Neural cell (in vitro differentiated cells): ENCODE measurements at regions not wholly inside any gene's neighbourhood (a gene's known extent, or its start where the extent isn't known, plus 50 kb on each side); places are given as distances from the start of the nearest gene placed in this dataset.
"Not testable (repeated sequence)": the region's sequence is repeated elsewhere in the genome, so short reads cannot be mapped to it uniquely, and the experiment has no call there.

Experiments used
- H2AFZ ChIP-seq: fragments of 200-600, 300-800 bp; sonication (generic), shearing (Covaris generic); 2 replicates; pipeline ENCODE4 v1.6.0; 2014; ENCODE audit warnings: low read depth, mild to moderate bottlenecking, antibody characterized with exemption, low read length, moderate library complexity
- H3F3A ChIP-seq: fragments of 200-600 bp; shearing (Covaris generic); 2 replicates; pipeline ENCODE4 v1.6.1; 2016; ENCODE audit warnings: mild to moderate bottlenecking, moderate library complexity, mixed read lengths, antibody characterized with exemption, low read length; ENCODE audit not compliant: insufficient read depth, poor library complexity, severe bottlenecking
- H3K27ac ChIP-seq: fragments of 200-600, 300-800 bp; sonication (generic), shearing (Covaris generic); 2 replicates; pipeline ENCODE4 v1.5.1; 2014; ENCODE audit warnings: mild to moderate bottlenecking, low read length, moderate library complexity
- H3K27me3 ChIP-seq: fragments of 300-800, 200-600 bp; sonication (generic), shearing (Covaris generic); 2 replicates; pipeline ENCODE4 v1.6.0; 2014; ENCODE audit warnings: mild to moderate bottlenecking, low read depth, low read length, moderate library complexity; ENCODE audit not compliant: insufficient read depth
- H3K36me3 ChIP-seq: fragments of 300-800, 200-600 bp; sonication (generic), shearing (Covaris generic); 2 replicates; pipeline ENCODE4 v1.5.1; 2014; ENCODE audit warnings: mild to moderate bottlenecking, antibody characterized with exemption, low read length, moderate library complexity; ENCODE audit not compliant: insufficient read depth
- H3K4me2 ChIP-seq: fragments of 300-800, 200-600 bp; sonication (generic), shearing (Covaris generic); 2 replicates; pipeline ENCODE4 v1.6.0; 2014; ENCODE audit warnings: mild to moderate bottlenecking, low read length
- H3K4me3 ChIP-seq: fragments of 300-800, 200-600 bp; sonication (generic), shearing (Covaris generic); 2 replicates; pipeline ENCODE4 v1.5.1; 2014; ENCODE audit warnings: mild to moderate bottlenecking, low read length, moderate library complexity
- H3K79me2 ChIP-seq: fragments of 200-600 bp; shearing (Covaris generic); replicated peaks from 2 replicates; pipeline ENCODE4 v1.6.0; 2014; ENCODE audit warnings: mild to moderate bottlenecking, low read length, moderate library complexity; ENCODE audit not compliant: insufficient read depth
- H3K9ac ChIP-seq: fragments of 300-800, 200-600 bp; sonication (generic), shearing (Covaris generic); 2 replicates; pipeline ENCODE4 v1.6.1; 2016; ENCODE audit warnings: mild to moderate bottlenecking, low read length, mixed read lengths
- H3K9me2 ChIP-seq: fragments of 200-600 bp; shearing (Covaris generic); 2 replicates; pipeline ENCODE4 v1.6.1; 2016; ENCODE audit warnings: mild to moderate bottlenecking, low read length, mixed read lengths; ENCODE audit not compliant: insufficient read depth
- H3K9me3 ChIP-seq: fragments of 200-600, 300-800 bp; sonication (generic), shearing (Covaris generic); 2 replicates; pipeline ENCODE4 v1.6.1; 2016; ENCODE audit warnings: mild to moderate bottlenecking, mixed run types, low read length, moderate library complexity, mixed read lengths
- H4K20me1 ChIP-seq: fragments of 200-600 bp; shearing (Covaris generic); 2 replicates; pipeline ENCODE4 v1.6.1; 2016; ENCODE audit warnings: mild to moderate bottlenecking, mixed run types; ENCODE audit not compliant: insufficient read depth
- CTCF ChIP-seq: fragments of 450-650 bp; IDR thresholded peaks from 2 replicates; pipeline ENCODE4 v1.5.1; 2014; ENCODE audit warnings: antibody characterized with exemption, mild to moderate bottlenecking, moderate library complexity; ENCODE audit not compliant: poor library complexity, severe bottlenecking
- EZH2 ChIP-seq: fragments of 200-600, 300-800 bp; shearing (Covaris generic), sonication (generic); IDR thresholded peaks from 2 replicates; pipeline ENCODE4 v1.6.1; 2014; ENCODE audit warnings: antibody characterized with exemption, low read length, borderline replicate concordance, mild to moderate bottlenecking; ENCODE audit not compliant: insufficient read depth, poor library complexity, severe bottlenecking
- MXI1 ChIP-seq: fragments of 450-650 bp; conservative IDR thresholded peaks from 2 replicates; pipeline ENCODE4 v1.6.1; 2014; ENCODE audit warnings: antibody characterized with exemption, mild to moderate bottlenecking; ENCODE audit not compliant: poor library complexity, severe bottlenecking
- POLR2AphosphoS5 ChIP-seq: IDR thresholded peaks from 2 replicates; pipeline ENCODE4 v1.6.1; 2012
- RAD21 ChIP-seq: fragments of 450-650 bp; conservative IDR thresholded peaks from 2 replicates; pipeline ENCODE4 v1.6.1; 2014; ENCODE audit warnings: antibody characterized with exemption, mild to moderate bottlenecking, moderate library complexity
- REST ChIP-seq: IDR thresholded peaks from 2 replicates; pipeline ENCODE4 v1.6.1; 2012; ENCODE audit warnings: borderline replicate concordance
- SMC3 ChIP-seq: fragments of 450-650 bp; conservative IDR thresholded peaks from 2 replicates; pipeline ENCODE4 v1.6.1; 2014; ENCODE audit warnings: antibody characterized with exemption, mild to moderate bottlenecking, moderate library complexity; ENCODE audit not compliant: poor library complexity
- TAF1 ChIP-seq: IDR thresholded peaks from 2 replicates; pipeline ENCODE4 v1.6.1; 2012; ENCODE audit warnings: low read depth

GRCh38 chr5:124173386-124173785 is 573.1 kb downstream of the ZNF608 start:
- H4K20me1 ChIP-seq = no peaks in the 10 kb centered on the region
- no peak overlapping the region for H2AFZ ChIP-seq
- no peaks in the 10 kb centered on the region for H3K36me3 ChIP-seq
- no peaks in the 10 kb centered on the region for H3F3A ChIP-seq
- H3K4me2 ChIP-seq = no peak overlapping the region
- H3K9me3 ChIP-seq = peaks cover 3% of the 10 kb centered on the region
- no peak overlapping the region for H3K4me3 ChIP-seq
- H3K27me3 ChIP-seq = no peaks in the 10 kb centered on the region
- no peaks in the 10 kb centered on the region for H3K9me2 ChIP-seq
- H3K27ac ChIP-seq = no peak overlapping the region
- no peaks in the 10 kb centered on the region for H3K79me2 ChIP-seq
- no peak for TF ChIP-seq CTCF
- no peak for TF ChIP-seq MXI1
- H3K9ac ChIP-seq = no peak overlapping the region

GRCh38 chr5:124172389-124173003 is 573.9 kb downstream of the ZNF608 start:
- Histone ChIP-seq H3K27me3 (no peaks in the 10 kb centered on the region), H3K4me2 (no peak overlapping the region), H3K27ac (no peak overlapping the region), H3K36me3 (no peaks in the 10 kb centered on the region), H3K4me3 (no peak overlapping the region), H3K9me3 (peaks cover 3% of the 10 kb centered on the region), H3K9ac (no peak overlapping the region), H3K9me2 (no peaks in the 10 kb centered on the region), H4K20me1 (no peaks in the 10 kb centered on the region), H2AFZ (no peak overlapping the region), H3F3A (no peaks in the 10 kb centered on the region), H3K79me2 (no peaks in the 10 kb centered on the region)
- TF ChIP-seq EZH2 (no peak), RAD21 (no peak), REST (no peak), TAF1 (no peak), POLR2AphosphoS5 (no peak), SMC3 (no peak), CTCF (no peak)

- H3F3A ChIP-seq, H3K9ac ChIP-seq, H3K27me3 ChIP-seq, H3K9me3 ChIP-seq, H3K36me3 ChIP-seq, H3K4me2 ChIP-seq, H3K4me3 ChIP-seq, H3K79me2 ChIP-seq, H2AFZ ChIP-seq, H3K27ac ChIP-seq, H3K9me2 ChIP-seq, H4K20me1 ChIP-seq: not testable (repeated sequence)
Observed at GRCh38 chr5:124168093-124168492, 578.3 kb downstream of the ZNF608 start.
